DMS153 treated with DMSO at 0.1 percent for 48 hours (cell line): ENCODE measurements at regions not wholly inside any gene's neighbourhood (a gene's known extent, or its start where the extent isn't known, plus 50 kb on each side); places are given as distances from the start of the nearest gene placed in this dataset.

Experiments used
- DNase-seq: peaks from one replicate; lab custom pipeline; 2025; ENCODE audit not compliant: unreplicated experiment; lab: John Stamatoyannopoulos, UW

- DNase-seq = no peak
Measured at GRCh38 chr7:22913158-22913557, 90.5 kb upstream of the TOMM7 start.

GRCh38 chr7:22911889-22912288 lies 89.2 kb upstream of the TOMM7 start:
- no peak for DNase-seq

GRCh38 chr7:22909917-22910316 lies 87.3 kb upstream of the TOMM7 start:
- no peak for DNase-seq

- no peak for DNase-seq
Measured at GRCh38 chr7:22907805-22908204, 85.2 kb upstream of the TOMM7 start.

- DNase-seq = no peak
Measured at GRCh38 chr7:22900784-22901183, 78.1 kb upstream of the TOMM7 start.

- DNase-seq = peak; percentile 30
Measured at GRCh38 chr7:22900101-22900500, 77.5 kb upstream of the TOMM7 start.

GRCh38 chr7:22896917-22897316 lies 74.3 kb upstream of the TOMM7 start:
- no peak for DNase-seq

- DNase-seq = no peak
Measured at GRCh38 chr7:22895828-22896165, 73.1 kb upstream of the TOMM7 start.

GRCh38 chr7:22895140-22895827 lies 72.6 kb upstream of the TOMM7 start:
- no peak for DNase-seq

- DNase-seq = no peak
Measured at GRCh38 chr7:22894546-22894945, 71.9 kb upstream of the TOMM7 start.

GRCh38 chr7:22890773-22891172 lies 68.1 kb upstream of the TOMM7 start:
- DNase-seq = no peak

- DNase-seq = peak; percentile 21
Measured at GRCh38 chr7:22885797-22886261, 63.2 kb upstream of the TOMM7 start.

GRCh38 chr7:22884911-22885788 lies 62.5 kb upstream of the TOMM7 start:
- no peak for DNase-seq

GRCh38 chr7:22882106-22882505 lies 59.5 kb upstream of the TOMM7 start:
- DNase-seq = no peak

GRCh38 chr7:22879709-22880306 lies 57.2 kb upstream of the TOMM7 start:
- DNase-seq = no peak

GRCh38 chr7:22879280-22879679 lies 56.6 kb upstream of the TOMM7 start:
- no peak for DNase-seq

- no peak for DNase-seq
Measured at GRCh38 chr7:22876986-22877729, 54.5 kb upstream of the TOMM7 start.

- no peak for DNase-seq
Measured at GRCh38 chr7:22875470-22875869, 52.8 kb upstream of the TOMM7 start.

GRCh38 chr7:22874904-22875303 lies 52.3 kb upstream of the TOMM7 start:
- DNase-seq = no peak
